ENCODE measurements at regions not wholly inside any gene's neighbourhood (a gene's known extent, or its start where the extent isn't known, plus 50 kb on each side); places are given as distances from the start of the nearest gene placed in this dataset.

- ATAC-seq = no peak
- Histone ChIP-seq H3K9ac (ENCODE audit: low read length) (no peak overlapping the region), H3K9me3 (ENCODE audit: control insufficient read depth in 1 of 2, insufficient read depth in 1 of 2, low read depth in 1 of 2, low read length in 2 of 2) (peaks cover 0 to 27% of the 10 kb centered on the region in 2 experiments; a peak in 2 of 4 replicates), H3K27ac (ENCODE audit: low read depth, low read length) (no peak overlapping the region), H2AFZ (ENCODE audit: low read depth, low read length, poor library complexity, severe bottlenecking) (no peak overlapping the region), H3K4me2 (ENCODE audit: low read length) (no peak overlapping the region), H3K36me3 (ENCODE audit: control insufficient read depth in 1 of 2, insufficient read depth in 2 of 2, low read length in 2 of 2) (no peaks in the 10 kb centered on the region), H3K79me2 (ENCODE audit: insufficient read depth, low read length) (no peaks in the 10 kb centered on the region), H4K20me1 (ENCODE audit: insufficient read depth) (no peaks in the 10 kb centered on the region), H3K4me3 (replicated peaks in 1 of 2; ENCODE audit: low read depth in 1 of 2, low read length in 2 of 2) (no peak overlapping the region), H3K9me2 (ENCODE audit: insufficient read depth) (no peaks in the 10 kb centered on the region), H3K27me3 (ENCODE audit: insufficient read depth, low read length) (no peaks in the 10 kb centered on the region), H3K4me1 (ENCODE audit: control insufficient read depth in 1 of 2, insufficient read depth in 2 of 2, low read length in 2 of 2) (no peaks in the 10 kb centered on the region)
- intact Hi-C loops (cut with micrococcal nuclease) = no loop called here
- DNase-seq (ENCODE audit: low read depth, low spot score) = no peak
- CTCF ChIA-PET = no interaction called here
- POLR2A ChIA-PET = no interaction called here
- BruUV-seq (replicated peaks) = no TSS peak
- TF ChIP-seq ATF3 (IDR thresholded peaks at IDR 0.05) (no peak), ZFX (IDR thresholded peaks at IDR 0.05) (no peak), EZH2 (IDR thresholded peaks at IDR 0.05) (no peak)
- RAD21 ChIA-PET (ENCODE audit: low non-redundant PET in 1 of 2, low total read pairs in 2 of 2, uncharacterized antibody in 2 of 2, unreplicated experiment in 2 of 2) = no interaction called here
Measured at GRCh38 chr16:26371349-26371869, 679.6 kb downstream of the HS3ST4 start.

- intact Hi-C loops (cut with micrococcal nuclease) = no loop called here
- CTCF ChIA-PET = no interaction called here
- Histone ChIP-seq H3K27ac (ENCODE audit: low read depth, low read length) (no peak overlapping the region), H3K9ac (ENCODE audit: low read length) (no peak overlapping the region), H3K9me3 (ENCODE audit: control insufficient read depth in 1 of 2, insufficient read depth in 1 of 2, low read depth in 1 of 2, low read length in 2 of 2) (peaks cover 0 to 27% of the 10 kb centered on the region in 2 experiments; a peak in 2 of 4 replicates), H3K27me3 (ENCODE audit: insufficient read depth, low read length) (no peaks in the 10 kb centered on the region), H3K4me3 (replicated peaks in 1 of 2; ENCODE audit: low read depth in 1 of 2, low read length in 2 of 2) (no peak overlapping the region), H3K4me2 (ENCODE audit: low read length) (no peak overlapping the region), H3K79me2 (ENCODE audit: insufficient read depth, low read length) (no peaks in the 10 kb centered on the region), H3K36me3 (ENCODE audit: control insufficient read depth in 1 of 2, insufficient read depth in 2 of 2, low read length in 2 of 2) (no peaks in the 10 kb centered on the region), H3K4me1 (ENCODE audit: control insufficient read depth in 1 of 2, insufficient read depth in 2 of 2, low read length in 2 of 2) (no peaks in the 10 kb centered on the region), H3K9me2 (ENCODE audit: insufficient read depth) (no peaks in the 10 kb centered on the region), H2AFZ (ENCODE audit: low read depth, low read length, poor library complexity, severe bottlenecking) (no peak overlapping the region), H4K20me1 (ENCODE audit: insufficient read depth) (no peaks in the 10 kb centered on the region)
- ATAC-seq = no peak
- POLR2A ChIA-PET = no interaction called here
- no peak for DNase-seq (ENCODE audit: low read depth, low spot score)
- TF ChIP-seq REST (IDR thresholded peaks at IDR 0.05; ENCODE audit: low read depth) (no peak), CEBPB (IDR thresholded peaks at IDR 0.05; ENCODE audit: low read depth) (no peak), ZNF274 (IDR thresholded peaks at IDR 0.05; ENCODE audit: low read depth, low read length) (no peak), EZH2 (IDR thresholded peaks at IDR 0.05) (no peak), SP1 (IDR thresholded peaks at IDR 0.05; ENCODE audit: low read depth) (no peak), MAX (IDR thresholded peaks at IDR 0.05) (no peak), POLR2A (IDR thresholded peaks at IDR 0.05; ENCODE audit: borderline replicate concordance, extremely low read depth, insufficient read depth, insufficient read length) (no peak), CBX3 (IDR thresholded peaks at IDR 0.05; ENCODE audit: low read depth) (no peak), TCF7L2 (IDR thresholded peaks at IDR 0.05; ENCODE audit: borderline replicate concordance, extremely low read depth, insufficient read depth, insufficient read length) (no peak), SIN3A (IDR thresholded peaks at IDR 0.05; ENCODE audit: low read depth) (no peak)
- no TSS peak for BruUV-seq (replicated peaks)
- RAD21 ChIA-PET (ENCODE audit: low non-redundant PET in 1 of 2, low total read pairs in 2 of 2, uncharacterized antibody in 2 of 2, unreplicated experiment in 2 of 2) = no interaction called here
Measured at GRCh38 chr16:26374279-26374925, 682.6 kb downstream of the HS3ST4 start.
